Activated T-cell treated with anti-CD3 and anti-CD28 coated beads, Interleukin-2, amount 50 U/mL, for 48 hours (primary cell): ENCODE measurements at regions not wholly inside any gene's neighbourhood (a gene's known extent, or its start where the extent isn't known, plus 50 kb on each side); places are given as distances from the start of the nearest gene placed in this dataset.

Experiments
- DNase-seq, 2 experiments: peaks; one replicate each; pipeline ENCODE4 v3.0.0-alpha.2; 2020

DNA sequence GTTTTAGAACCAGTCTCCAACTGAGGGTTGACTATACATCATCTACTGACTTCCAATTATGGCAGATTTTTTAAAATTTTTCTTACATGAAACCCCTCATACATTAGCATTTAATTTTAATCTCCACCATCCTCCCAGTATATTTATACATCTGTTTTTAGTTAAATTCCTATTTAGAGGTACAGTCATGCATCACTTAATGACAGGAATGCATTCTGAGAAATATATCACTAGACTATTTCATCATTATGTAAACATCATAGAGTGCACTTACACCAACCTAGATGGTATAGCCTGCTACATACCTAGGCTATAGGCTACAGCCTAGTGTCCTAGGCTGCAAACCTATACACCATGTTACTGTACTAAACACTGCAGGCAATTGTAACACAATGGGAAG is 316.7 kb upstream of the MARCKS start:
- DNase-seq = no peak

DNA sequence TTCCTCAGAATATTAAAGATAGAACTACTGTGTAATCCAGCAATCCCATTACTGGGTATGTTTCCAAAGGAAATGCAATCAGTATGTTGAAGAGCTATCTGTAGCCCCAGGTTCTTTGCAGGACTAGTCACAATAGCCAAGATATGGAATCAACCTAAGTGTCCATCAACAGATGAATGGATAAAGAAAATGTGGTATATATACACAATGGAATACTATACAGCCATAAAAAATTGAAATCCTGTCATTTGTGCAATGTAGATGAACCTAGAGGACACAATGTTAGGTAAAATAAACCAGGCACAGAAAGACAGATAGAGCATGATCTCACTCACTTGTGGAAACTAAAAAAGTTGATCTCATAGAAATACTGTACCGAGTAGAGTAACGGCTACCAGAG is 306.0 kb upstream of the MARCKS start:
- no peak for DNase-seq

GRCh38 chr6:113556775-113557174 is 300.4 kb upstream of the MARCKS start:
- DNase-seq = no peak

GRCh38 chr6:113558431-113558830 is 298.7 kb upstream of the MARCKS start:
- DNase-seq = no peak

DNA sequence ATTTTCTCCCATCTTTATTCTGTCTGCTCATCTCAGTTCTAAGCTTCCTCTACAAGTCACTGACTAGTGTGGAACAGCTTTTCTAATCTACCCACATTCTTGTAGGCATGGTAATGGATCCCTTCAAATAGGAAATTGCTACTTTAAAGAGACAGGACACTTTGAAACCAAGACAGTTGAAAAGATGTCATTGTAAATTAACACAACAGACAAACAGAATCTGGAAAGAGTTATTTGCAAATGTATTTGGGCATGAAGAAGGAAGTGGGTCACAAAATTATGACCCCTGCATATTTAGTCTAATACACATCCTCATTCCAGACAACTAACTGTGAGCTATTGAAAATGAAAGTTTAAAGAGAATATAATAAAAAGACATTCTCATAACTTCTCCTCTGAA is 298.2 kb upstream of the MARCKS start:
- DNase-seq = no peak

GRCh38 chr6:113560376-113560775 is 296.8 kb upstream of the MARCKS start:
- no peak for DNase-seq

- no peak for DNase-seq
Observed at GRCh38 chr6:113560908-113561307, 296.2 kb upstream of the MARCKS start.

- no peak for DNase-seq
Observed at GRCh38 chr6:113562248-113562647, 294.9 kb upstream of the MARCKS start.

DNA sequence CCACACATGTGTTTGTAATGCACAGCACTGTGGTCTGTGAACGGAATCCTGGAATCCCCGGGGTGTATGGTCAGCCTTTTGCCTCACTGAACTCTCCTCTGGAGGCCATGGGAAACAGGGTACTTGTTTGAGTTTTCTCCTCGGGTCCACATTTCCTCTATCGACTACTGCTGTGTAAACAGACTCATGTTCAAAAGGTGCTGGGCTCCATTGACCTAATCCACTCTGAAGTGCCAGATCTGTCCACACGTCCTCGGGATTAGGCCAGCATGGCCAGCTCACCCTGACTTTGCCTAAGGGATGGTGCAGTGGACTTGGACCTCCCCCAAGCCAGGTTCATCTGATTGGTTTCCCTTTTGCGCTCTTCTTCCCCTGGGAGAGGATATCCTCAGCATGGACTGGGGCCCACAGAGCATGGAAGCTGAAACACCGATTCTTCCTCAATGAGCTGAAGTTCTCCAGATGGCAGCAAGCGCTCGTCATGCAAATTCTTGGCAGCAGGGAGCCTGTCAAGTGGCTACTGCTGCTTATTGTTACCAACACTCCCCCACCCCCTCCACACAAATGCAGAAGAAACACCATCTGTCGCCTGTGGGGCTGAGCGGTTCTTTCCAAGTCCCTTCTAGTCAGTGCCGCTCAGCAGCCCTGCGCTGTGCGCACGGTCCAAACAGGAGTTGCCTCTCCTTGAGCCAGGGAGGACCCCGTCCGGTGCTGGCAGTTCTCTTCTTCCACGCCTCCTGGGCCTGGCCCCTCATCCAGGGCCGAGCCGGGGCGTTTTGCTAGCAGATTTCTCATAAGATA is 292.6 kb upstream of the MARCKS start:
- DNase-seq = no peak

DNA sequence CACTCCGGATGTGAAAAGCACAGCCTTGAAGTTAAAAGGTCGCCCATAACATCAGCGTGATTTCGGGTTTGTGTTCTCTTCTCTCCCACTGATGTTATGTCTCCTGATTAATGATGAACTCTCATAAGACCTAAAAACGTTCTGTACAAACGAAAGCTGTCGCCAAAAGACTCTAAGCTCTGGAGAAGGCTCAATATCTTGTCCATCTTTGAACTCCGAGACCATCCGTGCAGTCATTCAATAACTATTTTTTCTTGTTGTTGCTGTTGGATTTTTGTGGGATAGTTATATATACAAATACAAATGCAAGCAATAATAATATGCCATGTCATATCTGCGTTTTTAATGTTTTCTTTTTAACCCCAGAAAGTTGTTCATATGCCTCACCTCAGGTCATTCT is 291.8 kb upstream of the MARCKS start:
- DNase-seq = no peak

DNA sequence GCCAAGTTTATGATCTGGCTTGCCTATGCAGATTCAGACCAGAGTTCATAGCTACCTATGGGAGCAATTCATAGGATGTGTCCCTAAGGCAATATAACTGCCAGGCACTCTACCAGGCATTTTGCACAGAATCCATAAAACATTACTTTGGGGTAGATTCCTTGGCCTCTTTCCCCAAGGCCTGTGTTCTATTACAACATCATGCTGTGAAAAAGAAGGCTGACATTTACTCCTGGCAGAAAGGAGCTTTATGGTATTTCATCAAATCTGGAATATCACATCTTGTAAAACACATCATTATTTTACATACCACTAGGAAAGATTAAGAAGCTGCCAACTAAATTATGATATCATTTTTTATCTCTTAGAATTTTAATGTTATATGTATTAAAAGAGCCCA is 287.0 kb upstream of the MARCKS start:
- DNase-seq = no peak

- DNase-seq = no peak
Observed at GRCh38 chr6:113570641-113571040, 286.5 kb upstream of the MARCKS start.

- DNase-seq = no peak
Observed at GRCh38 chr6:113574147-113574546, 283.0 kb upstream of the MARCKS start.

GRCh38 chr6:113576310-113576709 is 280.8 kb upstream of the MARCKS start:
- DNase-seq = no peak

DNA sequence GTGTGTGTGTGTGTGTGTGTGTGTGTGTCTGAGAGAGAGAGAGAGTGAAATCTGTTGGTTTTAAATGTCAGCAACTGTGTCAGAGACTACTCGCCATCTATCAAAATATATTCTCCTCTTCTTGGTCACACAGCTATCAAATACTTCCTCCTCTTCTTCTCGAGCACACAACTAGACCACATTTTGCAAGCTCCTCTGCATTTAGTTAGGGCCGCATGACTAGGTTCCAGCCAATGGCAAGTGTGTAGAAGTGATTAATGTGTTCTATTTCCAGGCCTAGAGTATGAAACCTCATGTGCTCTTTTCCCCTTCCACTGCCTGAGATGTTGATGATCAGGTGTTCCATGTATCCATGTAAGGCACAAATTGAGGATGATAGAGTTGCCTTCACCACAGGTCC is 278.5 kb upstream of the MARCKS start:
- DNase-seq = no peak

DNA sequence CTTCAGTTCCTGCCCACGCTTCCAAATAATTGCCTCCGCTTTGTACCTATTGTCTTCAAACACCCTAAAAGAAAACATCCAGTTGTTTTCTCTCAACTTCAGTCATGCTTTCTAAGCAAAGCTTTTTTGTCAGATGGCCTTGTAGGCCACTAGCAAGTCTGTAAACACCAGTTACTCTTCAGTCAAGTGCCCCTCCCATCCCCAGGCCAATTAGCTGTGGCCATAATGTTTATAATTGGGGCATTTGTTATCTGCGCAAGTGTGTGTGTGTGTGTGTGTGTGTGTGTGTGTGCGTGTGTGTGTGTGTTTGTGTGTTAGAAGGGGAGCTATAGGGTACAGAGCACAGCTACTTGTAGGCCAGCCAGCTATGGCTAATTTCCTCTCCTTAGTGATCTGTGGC is 272.4 kb upstream of the MARCKS start:
- DNase-seq = no peak

- no peak for DNase-seq
Observed at GRCh38 chr6:113585246-113585645, 271.9 kb upstream of the MARCKS start.

- DNase-seq = no peak
Observed at GRCh38 chr6:113586413-113587077, 270.6 kb upstream of the MARCKS start.

- no peak for DNase-seq
Observed at GRCh38 chr6:113587078-113587699, 270.0 kb upstream of the MARCKS start.

GRCh38 chr6:113588646-113589045 is 268.5 kb upstream of the MARCKS start:
- no peak for DNase-seq

DNA sequence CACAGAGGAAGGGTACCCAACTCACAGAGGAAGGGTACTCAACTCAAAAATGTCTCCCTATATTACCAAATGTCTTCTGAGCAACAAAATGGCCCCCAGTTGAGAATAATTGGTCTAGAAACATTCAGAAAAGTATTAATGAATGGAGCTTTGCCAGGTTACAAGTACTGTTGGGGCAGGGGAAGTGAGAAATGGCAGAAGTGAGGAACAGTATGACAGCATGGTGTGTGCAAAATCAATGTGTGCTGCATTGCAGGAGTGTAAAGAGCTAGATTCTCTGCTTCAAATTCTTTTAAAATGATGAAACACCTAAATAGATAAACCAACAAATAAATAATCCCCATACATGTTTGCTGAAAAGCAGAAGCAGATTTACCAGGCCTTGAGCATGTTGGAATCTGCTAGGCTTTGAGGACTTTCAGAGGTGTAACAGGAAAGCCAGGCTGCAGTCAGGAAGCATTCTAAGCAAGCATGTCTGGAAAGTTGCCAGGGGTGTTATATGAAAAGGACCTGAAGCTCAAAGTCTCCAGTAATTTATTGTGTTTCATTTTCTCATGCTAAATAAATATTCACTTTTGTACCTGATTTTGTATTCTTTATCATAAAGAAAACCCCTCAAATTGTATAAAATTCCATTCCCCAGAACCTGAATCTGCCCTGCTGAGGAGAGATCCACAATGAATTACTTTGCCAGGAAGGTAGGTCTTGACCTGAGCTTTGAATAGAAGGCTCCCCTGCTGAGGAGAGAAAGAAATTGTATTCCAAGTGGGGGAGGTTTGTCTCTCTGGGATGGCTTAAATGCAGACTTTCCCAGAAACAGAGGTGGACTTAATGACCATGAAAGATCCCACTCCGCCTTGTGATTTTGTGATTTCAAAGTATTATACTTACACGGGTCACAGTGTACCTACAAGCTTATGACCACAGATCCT is 265.0 kb upstream of the MARCKS start:
- DNase-seq = no peak

- no peak for DNase-seq
Observed at GRCh38 chr6:113594726-113595125, 262.4 kb upstream of the MARCKS start.

- no peak for DNase-seq
Observed at GRCh38 chr6:113595911-113596376, 261.2 kb upstream of the MARCKS start.
